GM23338 (cell line): ENCODE measurements at regions not wholly inside any gene's neighbourhood (a gene's known extent, or its start where the extent isn't known, plus 50 kb on each side); places are given as distances from the start of the nearest gene placed in this dataset.

ENCODE experiments used
- ATAC-seq: fragments of 200-7000 bp; cut with Tn5 transposase; 3 replicates; pipeline ENCODE4 v1.9.1; 2020
- DNase-seq: peaks from one replicate; pipeline ENCODE4 v3.0.0-alpha.2; 2015; ENCODE audit warnings: low spot score
- H2AFZ ChIP-seq: fragments of 200-600 bp; sonication (generic); 2 replicates; pipeline ENCODE4 v1.8.0; 2016; ENCODE audit warnings: antibody characterized with exemption, mild to moderate bottlenecking, moderate library complexity
- H3F3A ChIP-seq: fragments of 200-600 bp; sonication (generic); replicated peaks from 2 replicates; pipeline ENCODE4 v1.8.0; 2017; ENCODE audit warnings: antibody characterized with exemption, mixed run types, low read depth
- H3K27ac ChIP-seq: fragments of 200-600 bp; sonication (generic); 2 replicates; pipeline ENCODE4 v1.6.1; 2016; ENCODE audit warnings: low read depth
- H3K27me3 ChIP-seq: fragments of 200-600 bp; sonication (generic); 2 replicates; pipeline ENCODE4 v1.8.0; 2016; ENCODE audit warnings: mild to moderate bottlenecking, mixed run types, moderate library complexity; ENCODE audit not compliant: insufficient read depth
- H3K36me3 ChIP-seq: fragments of 200-600 bp; sonication (generic); 2 replicates; pipeline ENCODE4 v1.8.0; 2016; ENCODE audit warnings: mild to moderate bottlenecking; ENCODE audit not compliant: insufficient read depth
- H3K4me1 ChIP-seq: fragments of 200-600 bp; sonication (generic); 2 replicates; pipeline ENCODE4 v1.8.0; 2016; ENCODE audit warnings: mild to moderate bottlenecking, moderate library complexity; ENCODE audit not compliant: insufficient read depth
- H3K4me2 ChIP-seq: fragments of 200-600 bp; sonication (generic); 2 replicates; pipeline ENCODE4 v1.7.1; 2017; ENCODE audit warnings: mixed run types
- H3K4me3 ChIP-seq: fragments of 200-600 bp; sonication (generic); 2 replicates; pipeline ENCODE4 v1.6.1; 2016; ENCODE audit warnings: mixed run types
- H3K79me2 ChIP-seq: fragments of 200-600 bp; sonication (generic); replicated peaks from 2 replicates; pipeline ENCODE4 v1.8.0; 2017; ENCODE audit warnings: mild to moderate bottlenecking; ENCODE audit not compliant: insufficient read depth
- H3K9me2 ChIP-seq: fragments of 200-600 bp; sonication (generic); 2 replicates; pipeline ENCODE4 v1.8.0; 2017; ENCODE audit not compliant: insufficient read depth
- H4K20me1 ChIP-seq: fragments of 200-600 bp; sonication (generic); replicated peaks from 2 replicates; pipeline ENCODE4 v1.8.0; 2017; ENCODE audit warnings: mild to moderate bottlenecking; ENCODE audit not compliant: insufficient read depth
- H3K27ac Mint-ChIP-seq: 2 replicates; pipeline ENCODE4 v1.8.0; 2020; ENCODE audit warnings: inconsistent platforms, mild to moderate bottlenecking, moderate library complexity, mixed read lengths
- H3K27me3 Mint-ChIP-seq: 3 replicates; pipeline ENCODE4 v1.8.0; 2022; ENCODE audit warnings: low read depth, mild to moderate bottlenecking, moderate library complexity, mixed read lengths, inconsistent platforms; ENCODE audit not compliant: insufficient read depth, poor library complexity
- H3K36me3 Mint-ChIP-seq: 3 replicates; pipeline ENCODE4 v1.8.0; 2021; ENCODE audit warnings: low read depth, mild to moderate bottlenecking, inconsistent platforms, moderate library complexity, mixed read lengths
- H3K4me1 Mint-ChIP-seq: 3 replicates; pipeline ENCODE4 v1.8.0; 2020; ENCODE audit warnings: mild to moderate bottlenecking, inconsistent platforms, mixed read lengths
- H3K4me3 Mint-ChIP-seq: 3 replicates; pipeline ENCODE4 v1.8.0; 2021; ENCODE audit warnings: moderate library complexity, mild to moderate bottlenecking, inconsistent platforms, mixed read lengths
- H3K9me3 Mint-ChIP-seq: 3 replicates; pipeline ENCODE4 v1.8.0; 2020; ENCODE audit warnings: moderate library complexity, mild to moderate bottlenecking, inconsistent platforms, mixed read lengths
- CTCF ChIP-seq, 2 experiments: fragments of 200-600 bp in 1 of 2; sonication (generic) in 1 of 2; conservative IDR thresholded peaks; 2 replicates each; pipeline versions ENCODE4 v1.5.1 to v1.6.1; 2016 to 2017; ENCODE audit warnings: antibody characterized with exemption in 2 of 2, low read depth in 2 of 2, mild to moderate bottlenecking in 2 of 2, moderate library complexity in 1 of 2
- ETS1 ChIP-seq: IDR thresholded peaks from 2 replicates; pipeline ENCODE4 v1.6.1; 2016; ENCODE audit warnings: antibody characterized with exemption
- EZH2phosphoT487 ChIP-seq: fragments of 200-600 bp; sonication (generic); IDR thresholded peaks from one replicate; pipeline ENCODE4 v1.8.1; 2018; ENCODE audit warnings: antibody characterized with exemption; ENCODE audit not compliant: unreplicated experiment
- JUNB ChIP-seq: IDR thresholded peaks from one replicate; pipeline ENCODE4 v1.6.1; 2016; ENCODE audit warnings: antibody characterized with exemption; ENCODE audit not compliant: unreplicated experiment
- NANOG ChIP-seq: IDR thresholded peaks from 2 replicates; pipeline ENCODE4 v1.6.1; 2016; ENCODE audit warnings: antibody characterized with exemption, borderline replicate concordance
- POLR2AphosphoS5 ChIP-seq: IDR thresholded peaks from 2 replicates; pipeline ENCODE4 v1.6.1; 2016; ENCODE audit warnings: antibody characterized with exemption, low read depth
- REST ChIP-seq: IDR thresholded peaks from one replicate; pipeline ENCODE4 v1.6.1; 2018; ENCODE audit warnings: antibody characterized with exemption; ENCODE audit not compliant: unreplicated experiment
- STAT1 ChIP-seq: IDR thresholded peaks from one replicate; pipeline ENCODE4 v1.6.1; 2016; ENCODE audit warnings: antibody characterized with exemption; ENCODE audit not compliant: unreplicated experiment
- ZNF114 ChIP-seq: fragments of 250-450 bp; sonication (Bioruptor Pico); IDR thresholded peaks from 2 replicates; pipeline ENCODE4 v1.5.0; 2020; ENCODE audit warnings: mild to moderate bottlenecking, moderate library complexity
- ZNF331 ChIP-seq: fragments of 250-450 bp; sonication (Bioruptor Pico); IDR thresholded peaks from 2 replicates; pipeline ENCODE4 v1.5.0; 2020; ENCODE audit warnings: low read depth, mild to moderate bottlenecking, moderate library complexity
- ZNF462 ChIP-seq: fragments of 250-450 bp; sonication (Bioruptor Pico); IDR thresholded peaks from 2 replicates; pipeline ENCODE4 v1.5.0; 2020; ENCODE audit warnings: mild to moderate bottlenecking, moderate library complexity

- Histone ChIP-seq H3K27me3 (no peaks in the 10 kb centered on the region), H3K27ac (no peak overlapping the region), H3K9me2 (no peaks in the 10 kb centered on the region), H3K36me3 (no peaks in the 10 kb centered on the region), H3K79me2 (no peaks in the 10 kb centered on the region), H3K4me1 (0 out of 2 replicates have a peak, but pooled peaks cover 1% of the 10 kb centered on the region), H3K4me3 (no peak overlapping the region), H3K4me2 (no peak overlapping the region), H3F3A (no peaks in the 10 kb centered on the region), H4K20me1 (no peaks in the 10 kb centered on the region), H2AFZ (no peak overlapping the region)
- Mint-ChIP-seq H3K27ac (no peak overlapping the region), H3K27me3 (peaks cover 6% of the 10 kb centered on the region), H3K4me3 (no peak overlapping the region; the same call in 2 of the 3 replicates), H3K36me3 (no peaks in the 10 kb centered on the region), H3K9me3 (peaks cover 3% of the 10 kb centered on the region; the same call in 1 of the 3 replicates), H3K4me1 (peaks cover 5% of the 10 kb centered on the region)
- TF ChIP-seq EZH2phosphoT487, result no peak
- TF ChIP-seq POLR2AphosphoS5, result no peak
- no peak for TF ChIP-seq ETS1
- TF ChIP-seq JUNB, result no peak
- TF ChIP-seq ZNF114 (CRISPR knock-in tag), result no peak
- no peak for TF ChIP-seq STAT1
- TF ChIP-seq ZNF462 (CRISPR knock-in tag), result no peak
- TF ChIP-seq ZNF331 (CRISPR knock-in tag), result no peak
- no peak for TF ChIP-seq NANOG
- no peak for TF ChIP-seq CTCF (conservative IDR thresholded peaks at IDR 0.05; ENCODE audit: low read depth in 2 of 2)
- no peak for TF ChIP-seq REST
- DNase-seq, result no peak
- no peak for ATAC-seq
These were observed 73.2 kb upstream of the SLC22A11 start for GRCh38 chr11:64482588-64482987.
